Mesenchymal stem cell (in vitro differentiated cells and primary cell): ENCODE measurements at regions not wholly inside any gene's neighbourhood (a gene's known extent, or its start where the extent isn't known, plus 50 kb on each side); places are given as distances from the start of the nearest gene placed in this dataset.

Source experiments
- DNase-seq: peaks from one replicate; pipeline ENCODE4 v3.0.0-alpha.2; 2013
- H2AFZ ChIP-seq: one replicate; pipeline ENCODE4 v1.6.1; 2013; ENCODE audit warnings: low read depth, mild to moderate bottlenecking, control low read depth, inconsistent platforms, low read length, moderate library complexity
- H2AK5ac ChIP-seq: 2 replicates; pipeline ENCODE4 v1.6.1; 2013; ENCODE audit warnings: low read length, moderate library complexity, mild to moderate bottlenecking, inconsistent platforms; ENCODE audit not compliant: severe bottlenecking
- H2BK120ac ChIP-seq: one replicate; pipeline ENCODE4 v1.6.1; 2013; ENCODE audit warnings: low read depth, mild to moderate bottlenecking, inconsistent platforms, low read length, moderate library complexity
- H2BK12ac ChIP-seq, 2 experiments: one replicate each; pipeline ENCODE4 v1.6.1; 2013; ENCODE audit warnings: inconsistent platforms in 2 of 2, low read length in 2 of 2, mild to moderate bottlenecking in 2 of 2, moderate library complexity in 2 of 2, control low read depth in 1 of 2
- H2BK15ac ChIP-seq: one replicate; pipeline ENCODE4 v1.6.1; 2013; ENCODE audit warnings: mild to moderate bottlenecking, low read depth, inconsistent platforms; ENCODE audit not compliant: poor library complexity, severe bottlenecking
- H2BK5ac ChIP-seq: 2 replicates; pipeline ENCODE4 v1.6.1; 2013; ENCODE audit warnings: low read depth, mild to moderate bottlenecking, low read length, control low read depth, inconsistent platforms; ENCODE audit not compliant: poor library complexity, severe bottlenecking
- H3K14ac ChIP-seq, 2 experiments: one replicate each; pipeline ENCODE4 v1.6.1; 2013; ENCODE audit warnings: inconsistent platforms in 2 of 2, low read length in 2 of 2, control low read depth in 1 of 2, mild to moderate bottlenecking in 1 of 2, moderate library complexity in 1 of 2
- H3K18ac ChIP-seq, 2 experiments: one replicate each; pipeline ENCODE4 v1.6.1; 2013; ENCODE audit warnings: inconsistent platforms in 2 of 2, low read length in 2 of 2, control low read depth in 1 of 2, low read depth in 1 of 2, mild to moderate bottlenecking in 1 of 2
- H3K23ac ChIP-seq, 2 experiments: one replicate each; pipeline ENCODE4 v1.6.1; 2013; ENCODE audit warnings: inconsistent platforms in 2 of 2, low read length in 2 of 2, mild to moderate bottlenecking in 2 of 2, moderate library complexity in 2 of 2, control low read depth in 1 of 2
- H3K27ac ChIP-seq: 2 replicates; pipeline ENCODE4 v1.5.1; 2013; ENCODE audit warnings: mild to moderate bottlenecking, moderate library complexity, low read length, control low read depth, inconsistent platforms; ENCODE audit not compliant: poor library complexity, severe bottlenecking
- H3K27me3 ChIP-seq, 2 experiments: 2 replicates each; pipeline versions ENCODE4 v1.6.1 to v1.7.0; 2013; ENCODE audit warnings: low read length in 2 of 2, mild to moderate bottlenecking in 2 of 2, moderate library complexity in 2 of 2, control low read depth in 1 of 2, inconsistent platforms in 1 of 2; ENCODE audit not compliant: control insufficient read depth in 1 of 2, insufficient read depth in 1 of 2
- H3K36me3 ChIP-seq, 2 experiments: 2 replicates each; pipeline versions ENCODE4 v1.6.1 to v1.7.0; 2013; ENCODE audit warnings: low read length in 2 of 2, control low read depth in 1 of 2, inconsistent platforms in 1 of 2, low read depth in 1 of 2, mild to moderate bottlenecking in 1 of 2; ENCODE audit not compliant: insufficient read depth in 2 of 2, control insufficient read depth in 1 of 2
- H3K4ac ChIP-seq, 2 experiments: one replicate each; pipeline ENCODE4 v1.6.1; 2013; ENCODE audit warnings: inconsistent platforms in 2 of 2, low read length in 2 of 2, mild to moderate bottlenecking in 2 of 2, moderate library complexity in 2 of 2, control low read depth in 1 of 2, low read depth in 1 of 2
- H3K4me1 ChIP-seq: 2 replicates; pipeline ENCODE4 v1.6.1; 2013; ENCODE audit warnings: low read depth, low read length, control low read depth; ENCODE audit not compliant: control insufficient read depth, insufficient read depth
- H3K4me2 ChIP-seq: 2 replicates; pipeline ENCODE4 v1.6.1; 2013; ENCODE audit warnings: low read length, mild to moderate bottlenecking, inconsistent platforms; ENCODE audit not compliant: poor library complexity, severe bottlenecking
- H3K4me3 ChIP-seq, 2 experiments: 2 replicates each; pipeline versions ENCODE4 v1.5.1 to v1.7.0; 2013; ENCODE audit warnings: low read length in 2 of 2, mild to moderate bottlenecking in 2 of 2, control low read depth in 1 of 2, low read depth in 1 of 2; ENCODE audit not compliant: insufficient read depth in 1 of 2
- H3K79me1 ChIP-seq: replicated peaks from 2 replicates; pipeline ENCODE4 v1.6.1; 2013; ENCODE audit warnings: mild to moderate bottlenecking, control low read depth, low read length, inconsistent platforms; ENCODE audit not compliant: poor library complexity, severe bottlenecking
- H3K9ac ChIP-seq: 2 replicates; pipeline ENCODE4 v1.7.0; 2013; ENCODE audit warnings: mild to moderate bottlenecking, low read length, moderate library complexity
- H3K9me3 ChIP-seq: 2 replicates; pipeline ENCODE4 v1.7.0; 2013; ENCODE audit warnings: mild to moderate bottlenecking, low read length; ENCODE audit not compliant: control insufficient read depth
- H4K8ac ChIP-seq: one replicate; pipeline ENCODE4 v1.6.1; 2013; ENCODE audit warnings: inconsistent platforms, mild to moderate bottlenecking, low read length, moderate library complexity
- H4K91ac ChIP-seq: one replicate; pipeline ENCODE4 v1.6.1; 2013; ENCODE audit warnings: mild to moderate bottlenecking, low read length, inconsistent platforms
- WGBS: methylation state at CpG from one replicate; pipeline ENCODE4 v1.1.7; 2013; ENCODE audit warnings: mixed read lengths; 5-methylcytosine and 5-hydroxymethylcytosine counted together

- H2BK5ac ChIP-seq, result no peak overlapping the region
- H2AK5ac ChIP-seq, result no peak overlapping the region
- H3K14ac ChIP-seq, result no peak overlapping the region
- no peak overlapping the region for H2BK15ac ChIP-seq
- H2AFZ ChIP-seq, result no peak overlapping the region
- no peaks in the 10 kb centered on the region for H3K79me1 ChIP-seq
- no peak overlapping the region for H3K4me2 ChIP-seq
- no peaks in the 10 kb centered on the region for H3K36me3 ChIP-seq
- WGBS, result no CpG with 5 or more reads among the region's 2 CpGs
- no peak overlapping the region for H4K91ac ChIP-seq
- no peak overlapping the region for H4K8ac ChIP-seq
- H3K27ac ChIP-seq, result no peak overlapping the region
- no peak for DNase-seq
- H3K9ac ChIP-seq, result no peak overlapping the region
- H3K27me3 ChIP-seq, result no peaks in the 10 kb centered on the region
- no peak overlapping the region for H3K4ac ChIP-seq
- H3K23ac ChIP-seq, result no peak overlapping the region
- no peaks in the 10 kb centered on the region for H3K9me3 ChIP-seq
- no peak overlapping the region for H3K18ac ChIP-seq
- H3K4me1 ChIP-seq, result no peaks in the 10 kb centered on the region
- no peak overlapping the region for H2BK120ac ChIP-seq
- H2BK12ac ChIP-seq, result no peak overlapping the region
- no peak overlapping the region for H3K4me3 ChIP-seq
Measured at GRCh38 chr4:146088690-146089089, 86.8 kb upstream of the LSM6 start.

- no peaks in the 10 kb centered on the region for H3K27me3 ChIP-seq
- H2BK120ac ChIP-seq, result no peak overlapping the region
- no peak overlapping the region for H2AK5ac ChIP-seq
- H2BK12ac ChIP-seq, result no peak overlapping the region
- H3K4me2 ChIP-seq, result no peak overlapping the region
- H3K14ac ChIP-seq, result no peak overlapping the region
- no peak overlapping the region for H2AFZ ChIP-seq
- H3K27ac ChIP-seq, result no peak overlapping the region
- no peak overlapping the region for H3K18ac ChIP-seq
- no peak overlapping the region for H3K4ac ChIP-seq
- no peaks in the 10 kb centered on the region for H3K36me3 ChIP-seq
- H3K9me3 ChIP-seq, result no peaks in the 10 kb centered on the region
- H3K79me1 ChIP-seq, result no peaks in the 10 kb centered on the region
- H4K91ac ChIP-seq, result no peak overlapping the region
- WGBS, result 80% methylated on average over 5 of the region's 5 CpGs
- H2BK15ac ChIP-seq, result no peak overlapping the region
- no peak overlapping the region for H4K8ac ChIP-seq
- H3K23ac ChIP-seq, result no peak overlapping the region
- no peak for DNase-seq
- H3K4me1 ChIP-seq, result no peaks in the 10 kb centered on the region
- H3K9ac ChIP-seq, result no peak overlapping the region
- no peak overlapping the region for H3K4me3 ChIP-seq
- no peak overlapping the region for H2BK5ac ChIP-seq
Measured at GRCh38 chr4:146087856-146088255, 87.7 kb upstream of the LSM6 start.

- Histone ChIP-seq H3K36me3 (no peaks in the 10 kb centered on the region), H3K4me3 (no peak overlapping the region), H3K4me2 (no peak overlapping the region), H3K4ac (no peak overlapping the region), H4K91ac (no peak overlapping the region), H3K4me1 (no peaks in the 10 kb centered on the region), H3K23ac (no peak overlapping the region), H3K18ac (no peak overlapping the region), H3K9ac (no peak overlapping the region), H2BK120ac (no peak overlapping the region), H2BK5ac (no peak overlapping the region), H3K27me3 (peaks cover 0 to 3% of the 10 kb centered on the region in 2 experiments), H4K8ac (no peak overlapping the region), H2AK5ac (no peak overlapping the region), H3K14ac (no peak overlapping the region), H2AFZ (no peak overlapping the region), H3K9me3 (no peaks in the 10 kb centered on the region), H3K27ac (no peak overlapping the region), H2BK15ac (no peak overlapping the region), H3K79me1 (no peaks in the 10 kb centered on the region), H2BK12ac (no peak overlapping the region)
- WGBS, result 91% methylated on average over 6 of the region's 6 CpGs
- DNase-seq, result no peak
Measured at GRCh38 chr4:146076081-146076480, 99.4 kb upstream of the LSM6 start.

- Histone ChIP-seq H3K27ac (no peak overlapping the region), H3K9ac (no peak overlapping the region), H3K18ac (no peak overlapping the region), H3K27me3 (no peaks in the 10 kb centered on the region), H2BK12ac (no peak overlapping the region), H3K4me1 (no peaks in the 10 kb centered on the region), H3K14ac (no peak overlapping the region), H4K91ac (no peak overlapping the region), H3K36me3 (no peaks in the 10 kb centered on the region), H3K4me2 (no peak overlapping the region), H3K4ac (no peak overlapping the region), H2BK5ac (no peak overlapping the region), H2AFZ (no peak overlapping the region), H2AK5ac (no peak overlapping the region), H3K23ac (no peak overlapping the region), H3K4me3 (no peak overlapping the region), H2BK120ac (no peak overlapping the region), H3K9me3 (no peaks in the 10 kb centered on the region), H4K8ac (no peak overlapping the region), H3K79me1 (no peaks in the 10 kb centered on the region), H2BK15ac (no peak overlapping the region)
- DNase-seq, result no peak
- WGBS, result 81% methylated on average over 3 of the region's 3 CpGs
Measured at GRCh38 chr4:146073517-146073916, 102.0 kb upstream of the LSM6 start.
